Hepatocyte (in vitro differentiated cells): ENCODE measurements at regions not wholly inside any gene's neighbourhood (a gene's known extent, or its start where the extent isn't known, plus 50 kb on each side); places are given as distances from the start of the nearest gene placed in this dataset.

ENCODE experiments used
- DNase-seq: peaks from one replicate; pipeline ENCODE4 v3.0.0-alpha.2; 2016; ENCODE audit warnings: low spot score
- H2AFZ ChIP-seq: fragments of 200-600 bp; sonication (generic); 2 replicates; pipeline ENCODE4 v1.6.0; 2016; ENCODE audit warnings: antibody characterized with exemption, mild to moderate bottlenecking
- H3K27ac ChIP-seq: fragments of 200-600 bp; sonication (generic); 2 replicates; pipeline ENCODE4 v1.5.1; 2016; ENCODE audit warnings: mild to moderate bottlenecking
- H3K27me3 ChIP-seq: fragments of 200-600 bp; sonication (generic); 2 replicates; pipeline ENCODE4 v1.6.1; 2016
- H3K36me3 ChIP-seq: fragments of 200-600 bp; sonication (generic); replicated peaks from 2 replicates; pipeline ENCODE4 v1.5.1; 2016; ENCODE audit warnings: low read depth; ENCODE audit not compliant: insufficient read depth
- H3K4me1 ChIP-seq: fragments of 200-600 bp; sonication (generic); 2 replicates; pipeline ENCODE4 v1.5.1; 2016; ENCODE audit warnings: mild to moderate bottlenecking, moderate library complexity; ENCODE audit not compliant: insufficient read depth
- H3K4me2 ChIP-seq: fragments of 200-600 bp; sonication (generic); 2 replicates; pipeline ENCODE4 v1.6.0; 2016
- H3K4me3 ChIP-seq: fragments of 200-600 bp; sonication (generic); 2 replicates; pipeline ENCODE4 v1.5.1; 2016; ENCODE audit warnings: mild to moderate bottlenecking
- H3K79me2 ChIP-seq: fragments of 200-600 bp; sonication (generic); 2 replicates; pipeline ENCODE4 v1.6.0; 2017; ENCODE audit warnings: mild to moderate bottlenecking
- H3K9me2 ChIP-seq: fragments of 200-600 bp; sonication (generic); replicated peaks from 2 replicates; pipeline ENCODE4 v1.6.0; 2017; ENCODE audit warnings: mild to moderate bottlenecking; ENCODE audit not compliant: insufficient read depth
- H3K9me3 ChIP-seq: fragments of 200-600 bp; sonication (generic); 2 replicates; pipeline ENCODE4 v1.5.1; 2016; ENCODE audit warnings: low read depth, mild to moderate bottlenecking
- H4K20me1 ChIP-seq: fragments of 200-600 bp; sonication (generic); 2 replicates; pipeline ENCODE4 v1.6.0; 2016; ENCODE audit warnings: mild to moderate bottlenecking; ENCODE audit not compliant: insufficient read depth, poor library complexity, severe bottlenecking
- EZH2 ChIP-seq: fragments of 200-600 bp; sonication (generic); IDR thresholded peaks from 2 replicates; pipeline ENCODE4 v1.6.1; 2016; ENCODE audit warnings: antibody characterized with exemption, mild to moderate bottlenecking, borderline replicate concordance
- EZH2phosphoT487 ChIP-seq: fragments of 200-600 bp; sonication (generic); IDR thresholded peaks from one replicate; pipeline ENCODE4 v1.6.1; 2018; ENCODE audit warnings: antibody characterized with exemption, mild to moderate bottlenecking, low read depth, moderate library complexity; ENCODE audit not compliant: unreplicated experiment, severe bottlenecking
- WGBS: methylation state at CpG from one replicate; pipeline ENCODE4 v1.1.6; 2016; ENCODE audit warnings: low lambda C conversion rate; ENCODE audit errors: missing lambda C conversion rate; 5-methylcytosine and 5-hydroxymethylcytosine counted together
- TF ChIP-seq, protein P1 (sequence below): fragments of 200-600 bp; sonication (generic); IDR thresholded peaks from 2 replicates; pipeline ENCODE4 v1.5.1; 2016; ENCODE audit warnings: antibody characterized with exemption, mild to moderate bottlenecking; ENCODE audit not compliant: poor library complexity

DNA sequence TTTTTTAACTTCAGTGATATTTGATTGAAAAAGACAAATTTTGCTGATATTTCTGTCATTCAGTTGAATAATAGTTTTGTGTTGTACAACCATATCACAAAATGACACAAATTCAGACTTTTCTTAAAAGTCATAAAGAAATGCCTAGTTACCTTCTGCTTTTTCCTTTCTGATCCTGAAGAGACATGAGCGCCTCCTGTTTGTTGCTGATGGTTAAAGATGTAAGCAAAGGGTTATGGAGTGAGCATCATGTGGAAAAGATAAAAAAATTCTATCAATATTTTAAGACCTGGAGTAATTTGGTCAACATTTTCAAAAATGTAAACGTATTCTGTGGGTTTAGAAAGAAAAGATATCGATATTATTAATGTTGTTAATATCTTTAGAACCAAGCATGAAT lies 669.9 kb upstream of the NR3C2 start:
- H3K27ac ChIP-seq, result no peak overlapping the region
- no peaks in the 10 kb centered on the region for H3K79me2 ChIP-seq
- no peak for DNase-seq
- no peak overlapping the region for H3K4me3 ChIP-seq
- no peaks in the 10 kb centered on the region for H4K20me1 ChIP-seq
- TF ChIP-seq EZH2 (no peak), EZH2phosphoT487 (no peak)
- TF ChIP-seq, protein P1, sequence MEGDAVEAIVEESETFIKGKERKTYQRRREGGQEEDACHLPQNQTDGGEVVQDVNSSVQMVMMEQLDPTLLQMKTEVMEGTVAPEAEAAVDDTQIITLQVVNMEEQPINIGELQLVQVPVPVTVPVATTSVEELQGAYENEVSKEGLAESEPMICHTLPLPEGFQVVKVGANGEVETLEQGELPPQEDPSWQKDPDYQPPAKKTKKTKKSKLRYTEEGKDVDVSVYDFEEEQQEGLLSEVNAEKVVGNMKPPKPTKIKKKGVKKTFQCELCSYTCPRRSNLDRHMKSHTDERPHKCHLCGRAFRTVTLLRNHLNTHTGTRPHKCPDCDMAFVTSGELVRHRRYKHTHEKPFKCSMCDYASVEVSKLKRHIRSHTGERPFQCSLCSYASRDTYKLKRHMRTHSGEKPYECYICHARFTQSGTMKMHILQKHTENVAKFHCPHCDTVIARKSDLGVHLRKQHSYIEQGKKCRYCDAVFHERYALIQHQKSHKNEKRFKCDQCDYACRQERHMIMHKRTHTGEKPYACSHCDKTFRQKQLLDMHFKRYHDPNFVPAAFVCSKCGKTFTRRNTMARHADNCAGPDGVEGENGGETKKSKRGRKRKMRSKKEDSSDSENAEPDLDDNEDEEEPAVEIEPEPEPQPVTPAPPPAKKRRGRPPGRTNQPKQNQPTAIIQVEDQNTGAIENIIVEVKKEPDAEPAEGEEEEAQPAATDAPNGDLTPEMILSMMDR, result no peak
- H2AFZ ChIP-seq, result no peak overlapping the region
- no peak overlapping the region for H3K4me2 ChIP-seq
- no peaks in the 10 kb centered on the region for H3K36me3 ChIP-seq
- H3K27me3 ChIP-seq, result no peaks in the 10 kb centered on the region
- no peaks in the 10 kb centered on the region for H3K4me1 ChIP-seq
- 75% methylated on average over 3 of the region's 3 CpGs for WGBS
- no peaks in the 10 kb centered on the region for H3K9me3 ChIP-seq
- H3K9me2 ChIP-seq, result no peaks in the 10 kb centered on the region

DNA sequence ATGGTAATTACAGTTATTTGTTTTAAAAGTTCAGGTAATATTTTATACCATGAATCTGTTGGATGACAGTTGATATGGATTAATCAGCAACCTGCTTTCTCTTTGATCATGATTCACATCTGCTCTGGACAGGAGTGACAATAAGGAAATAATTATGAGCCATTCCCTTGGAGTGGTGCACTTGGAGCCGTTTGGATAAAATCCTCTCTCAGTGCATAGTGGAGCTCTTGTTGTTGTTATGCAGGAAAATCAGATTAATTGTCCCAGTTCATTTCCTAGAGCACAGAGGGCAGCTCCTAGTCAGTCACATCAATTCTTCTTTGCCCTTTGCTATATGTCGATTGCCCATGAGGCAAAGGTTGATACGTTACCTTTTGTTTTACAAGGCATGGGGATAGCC lies 668.3 kb upstream of the NR3C2 start:
- WGBS, result 80% methylated on average over 3 of the region's 3 CpGs
- TF ChIP-seq, protein P1, result no peak
- TF ChIP-seq EZH2phosphoT487 (no peak), EZH2 (no peak)
- Histone ChIP-seq H3K36me3 (no peaks in the 10 kb centered on the region), H3K9me3 (no peaks in the 10 kb centered on the region), H3K4me2 (no peak overlapping the region), H2AFZ (no peak overlapping the region), H3K4me1 (no peaks in the 10 kb centered on the region), H3K4me3 (no peak overlapping the region), H3K27me3 (no peaks in the 10 kb centered on the region), H4K20me1 (no peaks in the 10 kb centered on the region), H3K9me2 (no peaks in the 10 kb centered on the region), H3K79me2 (no peaks in the 10 kb centered on the region), H3K27ac (no peak overlapping the region)
- no peak for DNase-seq

DNA sequence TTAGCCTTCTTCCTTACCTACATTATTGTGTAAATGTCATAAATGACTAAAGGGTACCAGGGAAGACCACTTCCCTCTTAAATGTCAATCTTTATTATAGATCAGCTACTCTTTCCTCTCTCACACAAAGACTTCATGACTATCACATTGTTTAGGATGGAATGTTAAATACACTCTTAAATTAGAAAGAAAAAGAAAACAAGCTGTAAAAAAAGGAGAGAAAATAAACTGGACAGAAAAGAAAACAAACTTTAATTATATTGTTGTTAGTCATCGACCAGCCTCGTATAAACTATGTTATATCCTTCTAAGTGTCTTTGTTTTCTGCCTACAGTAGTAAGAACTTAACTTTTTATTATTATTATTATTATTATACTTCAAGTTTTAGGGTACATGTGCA lies 666.4 kb upstream of the NR3C2 start:
- DNase-seq, result no peak
- Histone ChIP-seq H3K36me3 (no peaks in the 10 kb centered on the region), H3K4me3 (no peak overlapping the region), H3K4me2 (no peak overlapping the region), H3K79me2 (no peaks in the 10 kb centered on the region), H4K20me1 (no peaks in the 10 kb centered on the region), H3K9me3 (no peaks in the 10 kb centered on the region), H3K9me2 (no peaks in the 10 kb centered on the region), H3K27ac (no peak overlapping the region), H3K4me1 (no peaks in the 10 kb centered on the region), H2AFZ (no peak overlapping the region), H3K27me3 (no peaks in the 10 kb centered on the region)
- no peak for TF ChIP-seq EZH2phosphoT487
- no peak for TF ChIP-seq EZH2
- TF ChIP-seq, protein P1, result no peak
- 65% methylated on average over 2 of the region's 2 CpGs for WGBS

- Histone ChIP-seq H3K4me3 (no peak overlapping the region), H3K4me2 (no peak overlapping the region), H3K9me3 (no peaks in the 10 kb centered on the region), H3K9me2 (no peaks in the 10 kb centered on the region), H3K79me2 (no peaks in the 10 kb centered on the region), H3K27ac (no peak overlapping the region), H4K20me1 (no peaks in the 10 kb centered on the region), H3K27me3 (no peaks in the 10 kb centered on the region), H3K4me1 (no peaks in the 10 kb centered on the region), H2AFZ (no peak overlapping the region), H3K36me3 (no peaks in the 10 kb centered on the region)
- no peak for TF ChIP-seq EZH2phosphoT487
- DNase-seq, result no peak
These were observed 660.6 kb upstream of the NR3C2 start for GRCh38 chr4:149102765-149103164.
